HEK293 (cell line): ENCODE measurements at regions not wholly inside any gene's neighbourhood (a gene's known extent, or its start where the extent isn't known, plus 50 kb on each side); places are given as distances from the start of the nearest gene placed in this dataset.

Experiments
- CTCF ChIA-PET: fragments of 350-600 bp; formaldehyde crosslinking; extraction: SDS; loops from one replicate; lab custom pipeline; 2021; ENCODE audit warnings: antibody characterized with exemption; lab: Yijun Ruan, JAX
- POLR2A ChIA-PET: fragments of 300-600 bp; formaldehyde crosslinking; extraction: SDS; loops from one replicate; lab custom pipeline; 2020; ENCODE audit warnings: antibody characterized with exemption, inconsistent platforms; lab: Yijun Ruan, JAX
- H3K27ac ChIP-seq: fragments of 200-500 bp; sonication (Bioruptor generic); 2 replicates; pipeline ENCODE4 v1.5.1; 2014; ENCODE audit warnings: low read depth, low read length, control low read depth, inconsistent platforms; ENCODE audit errors: extremely low read depth
- H3K36me3 ChIP-seq, 2 experiments: fragments of 200-500 bp in 1 of 2; sonication (Bioruptor generic) in 1 of 2; 1 replicate in 1 of 2; 2 replicates in 1 of 2; pipeline ENCODE4 v1.5.1; 2014 to 2017; ENCODE audit warnings: inconsistent platforms in 2 of 2, low read length in 2 of 2; ENCODE audit not compliant: control insufficient read depth in 2 of 2, insufficient read depth in 1 of 2
- H3K4me1 ChIP-seq: fragments of 200-500 bp; sonication (Bioruptor generic); 2 replicates; pipeline ENCODE4 v1.5.1; 2014; ENCODE audit warnings: mild to moderate bottlenecking, low read length, inconsistent platforms; ENCODE audit not compliant: control insufficient read depth, insufficient read depth
- H3K4me3 ChIP-seq: 2 replicates; pipeline ENCODE4 v1.5.1; 2011; ENCODE audit warnings: low read depth, mild to moderate bottlenecking, control low read depth, low read length, moderate library complexity
- H3K9me3 ChIP-seq: fragments of 200-500 bp; sonication (Bioruptor generic); 2 replicates; pipeline ENCODE4 v1.5.1; 2014; ENCODE audit warnings: low read depth, low read length, inconsistent platforms; ENCODE audit not compliant: control insufficient read depth, insufficient read depth
- BCL11A ChIP-seq: fragments of 450-650 bp; formaldehyde crosslinking; IDR thresholded peaks from 2 replicates; pipeline ENCODE4 v1.5.1; 2016; ENCODE audit warnings: low read depth, missing biosample characterization, missing genetic modification characterization
- EGR2 ChIP-seq: fragments of 450-650 bp; formaldehyde crosslinking; IDR thresholded peaks from 2 replicates; pipeline ENCODE4 v1.5.1; 2016; ENCODE audit warnings: low read depth, missing biosample characterization, missing genetic modification characterization
- SALL2 ChIP-seq: fragments of 450-650 bp; formaldehyde crosslinking; IDR thresholded peaks from 2 replicates; pipeline ENCODE4 v1.5.0; 2017; ENCODE audit warnings: missing biosample characterization, mild to moderate bottlenecking, missing genetic modification characterization, borderline replicate concordance
- SCRT1 ChIP-seq: fragments of 450-650 bp; formaldehyde crosslinking; IDR thresholded peaks from 2 replicates; pipeline ENCODE4 v1.5.1; 2016; ENCODE audit warnings: missing biosample characterization, missing genetic modification characterization, borderline replicate concordance
- ZBTB17 ChIP-seq: fragments of 450-650 bp; formaldehyde crosslinking; IDR thresholded peaks from 2 replicates; pipeline ENCODE4 v1.5.1; 2016; ENCODE audit warnings: missing biosample characterization, missing genetic modification characterization
- ZEB2 ChIP-seq: fragments of 450-650 bp; formaldehyde crosslinking; IDR thresholded peaks from 2 replicates; pipeline ENCODE4 v1.5.1; 2016; ENCODE audit warnings: missing biosample characterization, missing genetic modification characterization
- ZFHX2 ChIP-seq: fragments of 450-650 bp; formaldehyde crosslinking; conservative IDR thresholded peaks from 2 replicates; pipeline ENCODE4 v1.5.1; 2016; ENCODE audit warnings: missing biosample characterization, missing genetic modification characterization
- ZFP69B ChIP-seq: fragments of 450-650 bp; formaldehyde crosslinking; IDR thresholded peaks from 2 replicates; pipeline ENCODE4 v1.5.1; 2016; ENCODE audit warnings: missing biosample characterization, missing genetic modification characterization
- ZNF114 ChIP-seq: fragments of 450-650 bp; formaldehyde crosslinking; IDR thresholded peaks from 2 replicates; pipeline ENCODE4 v1.5.0; 2017; ENCODE audit warnings: missing biosample characterization, missing genetic modification characterization
- ZNF202 ChIP-seq: fragments of 450-650 bp; formaldehyde crosslinking; IDR thresholded peaks from 2 replicates; pipeline ENCODE4 v1.5.1; 2016; ENCODE audit warnings: missing biosample characterization, missing genetic modification characterization, borderline replicate concordance
- ZNF266 ChIP-seq: fragments of 450-650 bp; formaldehyde crosslinking; IDR thresholded peaks from 2 replicates; pipeline ENCODE4 v1.5.1; 2016; ENCODE audit warnings: missing biosample characterization, missing genetic modification characterization, low read depth
- ZNF335 ChIP-seq: fragments of 450-650 bp; formaldehyde crosslinking; conservative IDR thresholded peaks from 2 replicates; pipeline ENCODE4 v1.5.1; 2016; ENCODE audit warnings: missing biosample characterization, missing genetic modification characterization
- ZNF555 ChIP-seq: fragments of 450-650 bp; formaldehyde crosslinking; conservative IDR thresholded peaks from 2 replicates; pipeline ENCODE4 v1.5.1; 2017; ENCODE audit warnings: missing biosample characterization, mild to moderate bottlenecking, missing genetic modification characterization, inconsistent platforms
- ZNF610 ChIP-seq: fragments of 450-650 bp; formaldehyde crosslinking; IDR thresholded peaks from 2 replicates; pipeline ENCODE4 v1.5.1; 2016; ENCODE audit warnings: missing biosample characterization, missing genetic modification characterization, borderline replicate concordance
- ZNF626 ChIP-seq: fragments of 450-650 bp; sonication (Bioruptor Pico); formaldehyde crosslinking; IDR thresholded peaks from 2 replicates; pipeline ENCODE4 v1.5.1; 2018; ENCODE audit warnings: missing biosample characterization, missing genetic modification characterization, inconsistent platforms
- ZNF776 ChIP-seq: fragments of 450-650 bp; formaldehyde crosslinking; IDR thresholded peaks from 2 replicates; pipeline ENCODE4 v1.5.0; 2017; ENCODE audit warnings: missing biosample characterization, missing genetic modification characterization, borderline replicate concordance
- TF ChIP-seq, protein P1 (sequence below): fragments of 450-650 bp; formaldehyde crosslinking; IDR thresholded peaks from 2 replicates; pipeline ENCODE4 v1.5.1; 2017; ENCODE audit warnings: missing biosample characterization, missing genetic modification characterization
- TF ChIP-seq, protein P2 (sequence below): fragments of 450-650 bp; formaldehyde crosslinking; IDR thresholded peaks from 2 replicates; pipeline ENCODE4 v1.5.1; 2016; ENCODE audit warnings: missing biosample characterization, missing genetic modification characterization

DNA sequence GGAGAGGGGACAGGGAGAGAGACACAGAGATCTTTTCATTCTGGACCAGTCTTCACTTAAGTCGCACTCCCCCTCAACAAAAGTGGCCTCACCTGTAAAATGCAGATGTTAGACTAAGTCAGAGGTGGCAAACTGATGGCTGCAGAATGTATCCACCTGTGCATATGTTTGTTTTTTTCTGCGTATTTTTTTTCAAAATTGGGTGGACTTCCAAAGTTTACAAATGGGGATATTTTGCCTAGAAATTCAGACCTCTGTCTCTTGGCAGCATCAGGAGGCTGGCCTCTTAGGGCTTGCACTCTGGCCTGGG lies 525.0 kb downstream of the MATN1 start:
- ChIA-PET CTCF (no interaction called here), POLR2A (no interaction called here)
- Histone ChIP-seq H3K36me3 (no peaks in the 10 kb centered on the region), H3K4me1 (no peaks in the 10 kb centered on the region), H3K4me3 (no peak overlapping the region), H3K9me3 (no peaks in the 10 kb centered on the region), H3K27ac (no peak overlapping the region)
- TF ChIP-seq ZFP69B (tag by site-specific recombination) (no peak), ZNF114 (tag by site-specific recombination) (no peak), ZNF610 (tag by site-specific recombination) (no peak), SCRT1 (tag by site-specific recombination) (no peak), ZNF335 (tag by site-specific recombination) (no peak), ZBTB17 (tag by site-specific recombination) (no peak), ZEB2 (tag by site-specific recombination) (no peak), ZNF555 (tag by site-specific recombination) (no peak), ZNF626 (tag by site-specific recombination) (no peak)

DNA sequence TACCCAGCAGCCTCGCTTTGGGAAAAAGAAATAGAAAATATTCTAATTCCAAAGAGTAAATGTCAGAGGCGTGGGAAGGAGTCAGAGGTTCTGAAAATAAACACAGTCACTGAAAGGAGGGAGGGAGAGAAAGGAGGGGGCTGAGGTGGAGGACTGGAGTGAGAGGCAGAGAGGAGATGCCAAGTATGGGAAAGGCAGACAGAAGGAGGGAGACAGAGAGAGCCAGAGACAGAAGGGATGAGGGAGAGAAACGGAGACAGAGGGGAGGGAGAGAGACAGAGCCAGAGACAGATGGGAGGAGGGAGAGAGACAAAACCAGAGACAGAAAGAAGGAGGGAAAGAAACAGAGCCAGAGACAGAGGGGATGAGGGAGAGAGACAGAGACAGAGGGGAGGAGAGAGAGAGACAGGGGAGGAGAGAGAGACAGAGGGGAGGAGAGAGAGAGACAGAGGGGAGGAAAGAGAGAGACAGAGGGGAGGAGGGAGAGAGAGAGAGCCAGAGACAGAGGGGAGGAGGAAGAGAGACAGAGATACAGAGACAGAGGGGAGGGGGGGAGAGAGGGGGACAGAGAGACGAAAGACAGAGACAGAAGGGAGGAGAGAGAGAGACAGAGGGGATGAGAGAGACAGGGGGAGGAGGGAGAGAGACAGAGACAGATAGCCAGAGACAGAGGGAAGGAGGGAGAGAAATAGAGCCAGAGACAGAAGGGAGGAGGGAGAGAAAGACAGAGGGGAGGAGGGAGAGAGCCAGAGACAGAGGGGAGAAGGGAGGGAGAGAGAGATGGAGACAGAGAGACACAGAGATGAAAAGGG lies 525.5 kb downstream of the MATN1 start:
- Histone ChIP-seq H3K36me3 (no peaks in the 10 kb centered on the region), H3K27ac (no peak overlapping the region), H3K4me3 (no peak overlapping the region), H3K9me3 (no peaks in the 10 kb centered on the region), H3K4me1 (no peaks in the 10 kb centered on the region)
- POLR2A ChIA-PET = no interaction called here
- 0 out of 2 replicates have a peak, but pooled peaks have one; percentile 19 for TF ChIP-seq ZFHX2
- TF ChIP-seq SALL2 (tag by site-specific recombination) = 0 out of 2 replicates have a peak, but pooled peaks have one; percentile 18
- TF ChIP-seq EGR2 (tag by site-specific recombination) = peak; percentile 40; the same call in 1 of the 2 replicates
- TF ChIP-seq, protein P1, sequence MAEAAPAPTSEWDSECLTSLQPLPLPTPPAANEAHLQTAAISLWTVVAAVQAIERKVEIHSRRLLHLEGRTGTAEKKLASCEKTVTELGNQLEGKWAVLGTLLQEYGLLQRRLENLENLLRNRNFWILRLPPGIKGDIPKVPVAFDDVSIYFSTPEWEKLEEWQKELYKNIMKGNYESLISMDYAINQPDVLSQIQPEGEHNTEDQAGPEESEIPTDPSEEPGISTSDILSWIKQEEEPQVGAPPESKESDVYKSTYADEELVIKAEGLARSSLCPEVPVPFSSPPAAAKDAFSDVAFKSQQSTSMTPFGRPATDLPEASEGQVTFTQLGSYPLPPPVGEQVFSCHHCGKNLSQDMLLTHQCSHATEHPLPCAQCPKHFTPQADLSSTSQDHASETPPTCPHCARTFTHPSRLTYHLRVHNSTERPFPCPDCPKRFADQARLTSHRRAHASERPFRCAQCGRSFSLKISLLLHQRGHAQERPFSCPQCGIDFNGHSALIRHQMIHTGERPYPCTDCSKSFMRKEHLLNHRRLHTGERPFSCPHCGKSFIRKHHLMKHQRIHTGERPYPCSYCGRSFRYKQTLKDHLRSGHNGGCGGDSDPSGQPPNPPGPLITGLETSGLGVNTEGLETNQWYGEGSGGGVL (tag by site-specific recombination) = peak; percentile 52
- TF ChIP-seq ZNF202 = 0 out of 2 replicates have a peak, but pooled peaks have one; percentile 59
- 0 out of 2 replicates have a peak, but pooled peaks have one; percentile 10 for TF ChIP-seq ZNF266 (tag by site-specific recombination)
- 0 out of 2 replicates have a peak, but pooled peaks have one; percentile 1 for TF ChIP-seq ZNF776 (tag by site-specific recombination)
- TF ChIP-seq BCL11A = no peak
- TF ChIP-seq, protein P2, sequence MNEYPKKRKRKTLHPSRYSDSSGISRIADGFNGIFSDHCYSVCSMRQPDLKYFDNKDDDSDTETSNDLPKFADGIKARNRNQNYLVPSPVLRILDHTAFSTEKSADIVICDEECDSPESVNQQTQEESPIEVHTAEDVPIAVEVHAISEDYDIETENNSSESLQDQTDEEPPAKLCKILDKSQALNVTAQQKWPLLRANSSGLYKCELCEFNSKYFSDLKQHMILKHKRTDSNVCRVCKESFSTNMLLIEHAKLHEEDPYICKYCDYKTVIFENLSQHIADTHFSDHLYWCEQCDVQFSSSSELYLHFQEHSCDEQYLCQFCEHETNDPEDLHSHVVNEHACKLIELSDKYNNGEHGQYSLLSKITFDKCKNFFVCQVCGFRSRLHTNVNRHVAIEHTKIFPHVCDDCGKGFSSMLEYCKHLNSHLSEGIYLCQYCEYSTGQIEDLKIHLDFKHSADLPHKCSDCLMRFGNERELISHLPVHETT (tag by site-specific recombination) = no peak
- CTCF ChIA-PET = no interaction called here
